GM18868 (cell line): ENCODE measurements at regions not wholly inside any gene's neighbourhood (a gene's known extent, or its start where the extent isn't known, plus 50 kb on each side); places are given as distances from the start of the nearest gene placed in this dataset.

Source experiments
- ATAC-seq: cut with Tn5 transposase; IDR thresholded peaks from one replicate; pipeline ENCODE4 v1.9.1; 2021; ENCODE audit warnings: mild to moderate bottlenecking, moderate library complexity; ENCODE audit not compliant: unreplicated experiment

DNA sequence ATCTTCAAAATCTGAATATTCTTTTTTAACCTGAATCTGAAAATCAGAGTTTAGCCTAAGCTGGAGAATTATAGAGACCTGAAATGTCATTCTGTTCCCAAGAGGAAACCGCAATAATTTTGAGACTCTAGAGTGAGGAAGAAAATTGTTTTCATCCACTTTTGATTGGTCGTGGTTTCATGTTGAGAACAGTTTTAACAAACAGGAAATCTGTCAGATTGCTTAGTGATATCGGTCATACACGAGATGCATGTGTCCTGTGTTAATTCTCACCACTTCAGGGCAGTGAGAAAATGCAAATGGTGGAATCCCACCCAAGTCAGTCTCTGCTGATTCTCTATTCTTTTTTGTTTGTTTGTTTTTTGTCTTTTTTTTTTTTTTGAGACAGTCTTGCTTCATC lies 1498.5 kb upstream of the TMEM132C start:
- ATAC-seq: no peak

DNA sequence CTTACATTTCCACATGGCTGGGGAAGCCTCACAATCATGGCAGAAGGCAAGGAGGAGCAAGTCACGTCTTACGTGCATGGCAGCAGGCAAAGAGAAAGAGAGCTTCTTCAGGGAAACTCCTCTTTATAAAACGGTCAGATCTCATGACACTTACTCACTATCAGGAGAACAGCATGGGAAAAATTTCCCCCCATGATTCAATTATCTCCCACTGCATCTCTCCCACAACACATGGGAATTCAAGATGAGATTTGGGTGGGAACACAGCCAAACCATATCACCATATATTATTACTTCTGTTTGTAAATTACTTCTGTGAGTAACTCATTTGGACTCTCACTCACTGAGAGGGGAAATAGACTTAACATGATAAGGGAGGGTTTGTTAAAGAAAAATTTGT lies 1496.8 kb upstream of the TMEM132C start:
- ATAC-seq: no peak

DNA sequence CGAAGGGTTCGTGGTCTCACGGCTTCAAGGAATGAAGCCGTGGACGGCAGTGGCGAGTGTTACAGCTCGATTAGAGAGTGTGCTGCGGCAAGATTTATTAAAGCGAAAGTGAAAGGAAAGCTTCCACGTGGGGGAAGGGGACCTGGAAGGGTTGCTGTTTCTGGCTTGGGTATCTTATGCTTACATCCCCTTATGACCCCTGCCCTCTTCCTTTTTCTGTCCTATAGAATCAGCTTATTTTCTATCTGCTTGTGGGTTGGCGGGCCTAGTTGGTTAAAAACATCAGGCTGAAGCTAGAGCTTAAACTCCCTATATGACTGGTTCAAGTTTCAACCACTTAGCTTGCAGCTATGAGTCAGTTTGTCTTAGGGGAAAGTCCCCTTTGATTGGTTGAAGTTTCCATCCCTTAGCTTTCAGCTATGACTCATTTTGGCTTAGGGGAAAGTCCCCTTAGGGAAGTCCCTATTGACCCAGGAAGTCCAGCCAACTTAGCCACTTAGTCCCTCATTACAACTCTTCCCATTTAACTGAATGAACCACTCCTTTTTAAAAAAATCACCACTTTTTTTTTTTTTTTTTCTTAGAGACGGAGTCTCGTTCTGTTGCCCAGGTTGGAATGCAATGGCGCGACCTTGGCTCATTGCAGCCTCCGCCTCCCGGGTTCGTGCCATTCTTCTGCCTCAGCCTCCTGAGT lies 1494.7 kb upstream of the TMEM132C start:
- ATAC-seq: peak; percentile 90

DNA sequence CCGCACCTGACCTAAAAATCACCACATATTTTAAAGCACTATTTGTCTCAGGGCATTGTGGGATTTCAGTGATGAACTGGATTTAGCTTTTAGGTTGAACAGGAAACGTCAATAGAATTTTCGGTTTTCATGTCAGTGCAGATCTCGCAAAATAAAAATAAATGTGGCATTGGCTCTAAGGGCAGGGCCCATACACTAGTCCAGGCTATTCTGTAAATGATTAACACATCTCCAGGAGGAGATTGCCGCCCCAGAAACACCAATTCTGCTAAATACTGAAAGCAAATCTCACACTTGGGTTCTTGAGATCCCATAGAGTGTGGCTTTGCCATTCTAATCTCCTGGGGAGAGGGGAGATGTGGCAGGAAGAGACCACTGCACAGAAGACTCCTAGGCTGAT lies 1494.0 kb upstream of the TMEM132C start:
- no peak for ATAC-seq

DNA sequence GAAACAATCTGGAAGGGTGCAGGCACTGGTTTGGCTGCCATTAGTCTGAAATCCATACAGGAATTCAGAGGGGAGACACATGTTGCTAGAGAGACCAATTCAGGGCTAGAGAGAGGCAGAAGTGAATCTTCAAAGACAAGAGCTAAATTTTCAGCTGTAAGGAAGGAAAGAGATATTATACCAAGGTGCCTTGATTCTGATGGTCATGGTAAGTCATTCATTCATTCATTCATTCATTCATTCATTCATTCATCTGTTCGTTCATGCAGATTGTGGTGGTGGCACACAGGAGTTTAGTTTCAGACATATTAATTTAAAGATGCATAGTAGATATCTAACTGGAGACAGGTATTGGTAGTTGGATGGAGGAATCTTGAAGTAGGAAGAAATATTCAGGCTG lies 1493.5 kb upstream of the TMEM132C start:
- no peak for ATAC-seq

DNA sequence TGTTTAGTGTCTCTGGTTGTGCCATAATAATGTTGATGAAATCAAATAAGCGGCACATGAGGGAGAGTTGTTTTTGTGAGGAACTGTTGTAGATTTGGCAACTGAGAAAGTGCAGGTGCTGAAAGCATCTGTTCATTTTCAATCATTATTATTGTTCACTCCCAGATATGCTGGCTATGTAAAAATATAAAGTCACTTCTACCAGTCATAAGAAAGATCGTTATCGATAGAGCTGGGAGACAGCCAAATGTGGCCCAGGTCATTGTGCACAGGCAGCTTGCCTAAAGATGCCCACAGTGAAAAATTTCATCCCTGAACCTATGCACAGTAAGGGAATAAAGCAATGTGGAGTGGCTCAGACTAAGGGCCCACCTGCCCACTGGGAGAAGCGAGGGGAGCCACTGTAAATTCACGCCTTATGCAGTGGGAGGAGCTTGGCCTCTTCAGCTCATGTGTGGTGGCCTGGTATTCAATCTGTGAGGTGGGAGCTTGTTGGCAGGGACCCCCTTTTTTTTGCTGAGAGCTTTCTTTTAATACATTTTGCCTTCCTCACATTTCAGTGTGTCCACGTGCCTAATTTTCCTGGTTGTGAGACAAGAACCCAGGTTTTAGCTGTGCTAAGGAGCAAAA lies 1490.8 kb upstream of the TMEM132C start:
- no peak for ATAC-seq

DNA sequence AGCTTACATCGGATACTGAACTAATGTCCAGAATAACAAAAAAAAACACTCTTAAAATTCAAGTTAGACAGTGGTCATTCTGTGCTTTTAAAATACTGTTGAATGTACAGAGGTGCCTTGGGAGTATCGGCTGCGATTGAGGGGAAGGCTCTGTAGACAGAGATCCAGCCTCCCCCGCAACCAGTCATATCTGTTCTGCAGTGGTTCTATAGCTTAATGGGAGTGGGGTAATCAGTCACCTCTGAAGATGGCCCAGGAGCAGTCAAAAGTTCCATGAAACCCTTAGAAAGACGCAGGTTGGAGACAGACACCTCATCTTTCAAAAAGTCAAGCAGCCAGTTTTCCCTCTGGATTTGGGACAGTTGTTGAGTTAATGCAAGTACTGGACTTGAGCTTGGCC lies 1486.6 kb upstream of the TMEM132C start:
- ATAC-seq: no peak

DNA sequence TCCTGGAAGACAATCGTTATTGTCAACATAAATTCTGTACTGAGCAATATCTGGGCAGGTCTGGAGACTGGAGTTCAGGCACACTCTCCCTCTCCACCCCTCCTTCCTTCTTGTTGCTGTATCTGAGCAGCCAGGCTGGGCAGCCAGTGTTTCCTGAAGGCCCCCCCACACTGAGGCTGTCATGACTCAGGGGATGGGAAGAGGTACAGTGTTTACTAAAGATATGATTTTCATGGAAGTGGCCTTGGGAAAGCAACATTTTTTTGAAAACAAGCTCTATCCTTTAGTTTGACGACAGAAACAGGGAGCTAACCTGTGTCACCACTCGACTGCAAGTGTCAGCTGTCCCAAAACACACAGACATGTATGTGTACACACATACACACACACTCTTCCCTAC lies 1485.4 kb upstream of the TMEM132C start:
- no peak for ATAC-seq

DNA sequence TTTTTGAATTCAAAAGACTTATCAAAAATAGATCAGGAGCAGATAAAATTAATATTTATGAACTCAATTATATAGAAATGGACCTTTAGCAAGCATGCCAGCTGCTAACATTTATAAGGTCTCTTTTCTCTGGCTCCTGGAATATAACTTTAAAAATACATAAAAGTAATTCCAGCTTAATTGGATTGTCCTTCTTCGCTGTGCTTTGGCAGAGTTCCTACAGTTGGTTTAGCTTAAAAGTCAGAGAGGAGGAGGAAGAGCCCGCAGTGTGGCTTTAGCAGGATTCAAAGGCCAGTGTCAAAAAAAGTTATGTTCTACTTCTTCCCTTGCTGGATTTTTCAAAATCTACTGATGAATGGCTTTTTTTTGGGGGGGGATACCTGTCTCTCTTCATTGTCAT lies 1484.9 kb upstream of the TMEM132C start:
- no peak for ATAC-seq

DNA sequence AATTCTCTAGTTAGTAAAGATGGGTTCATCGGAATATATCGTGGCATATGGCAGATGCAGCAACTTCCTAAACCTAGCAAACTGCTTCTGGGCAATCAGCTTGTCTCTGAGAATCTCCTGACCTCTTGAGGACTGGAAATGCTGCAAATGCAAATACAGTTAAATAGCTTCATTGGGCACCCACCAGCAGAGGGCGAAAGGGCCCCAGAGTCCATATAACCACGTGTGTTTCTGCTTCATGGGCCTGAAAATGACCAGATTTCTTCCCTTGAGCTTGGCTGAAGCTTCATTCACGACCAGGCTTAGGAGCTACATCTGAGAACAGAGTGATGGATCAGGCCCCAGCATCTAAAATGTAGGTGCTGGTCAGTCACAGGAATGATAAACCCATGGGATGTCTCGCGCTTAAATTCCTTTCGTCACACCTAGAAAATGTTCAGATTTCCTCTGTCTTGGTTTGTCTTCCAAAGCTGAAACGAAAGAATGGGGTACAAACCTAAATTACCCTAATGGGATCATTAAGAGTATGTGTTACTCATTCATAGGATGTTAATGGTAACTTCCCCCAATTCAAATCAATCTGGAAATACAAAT lies 1482.5 kb upstream of the TMEM132C start:
- peak; percentile 55 for ATAC-seq

DNA sequence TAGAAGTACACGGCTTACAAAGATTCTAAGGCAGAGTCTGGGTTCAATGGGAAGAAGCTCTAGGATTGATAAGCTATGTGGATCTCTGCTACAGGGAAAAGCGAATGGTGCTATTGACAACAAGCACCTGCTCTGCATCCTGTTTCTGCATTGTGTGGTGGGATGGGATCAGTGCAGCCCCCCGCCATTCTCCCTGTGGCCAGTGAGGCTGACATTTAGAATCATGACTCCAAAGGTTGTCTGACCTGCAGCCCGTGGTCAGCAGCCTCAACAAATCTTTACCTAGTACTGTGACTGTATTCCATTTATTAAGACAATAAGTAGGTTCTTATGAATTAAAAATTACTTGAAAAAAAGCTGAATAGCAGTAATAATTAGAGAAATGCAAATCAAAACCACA lies 1477.0 kb upstream of the TMEM132C start:
- ATAC-seq: no peak

DNA sequence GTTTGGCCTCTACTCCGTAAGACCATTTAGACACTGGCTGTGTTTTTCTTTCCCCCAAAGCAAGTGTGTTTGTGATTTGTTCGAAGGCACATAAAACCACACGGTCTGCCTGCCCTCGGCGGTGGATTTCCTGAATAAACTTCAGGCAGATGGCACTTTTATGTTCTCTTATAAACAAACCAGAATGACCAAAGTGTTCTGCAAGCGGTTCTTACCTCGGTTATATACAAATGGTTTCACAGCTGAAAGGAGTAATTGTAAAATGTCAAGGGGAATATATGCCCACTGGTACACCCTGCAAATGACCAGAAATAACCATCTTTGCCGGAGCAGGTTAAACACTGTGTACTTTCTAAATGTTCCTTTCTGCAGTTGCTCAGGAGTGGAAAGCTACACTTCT lies 1475.8 kb upstream of the TMEM132C start:
- ATAC-seq: no peak

DNA sequence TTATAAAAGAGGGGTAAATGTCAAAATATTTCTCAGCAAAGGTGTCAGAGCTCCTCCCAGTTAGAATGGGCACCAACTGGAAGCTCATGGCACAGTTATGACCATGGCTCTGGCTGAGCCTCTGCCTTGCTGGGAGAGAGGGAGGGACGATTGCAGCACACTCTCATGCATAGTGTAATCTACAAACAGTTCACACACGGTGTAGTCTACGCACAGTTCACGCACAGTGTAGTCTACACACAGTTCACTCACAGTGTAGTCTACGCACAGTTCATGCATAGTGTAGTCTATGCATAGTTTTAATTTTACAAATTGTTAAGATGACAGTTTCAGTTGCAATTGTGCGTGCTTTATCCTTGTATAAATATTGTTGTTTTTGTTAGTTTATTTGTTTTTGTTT lies 1474.6 kb upstream of the TMEM132C start:
- no peak for ATAC-seq

DNA sequence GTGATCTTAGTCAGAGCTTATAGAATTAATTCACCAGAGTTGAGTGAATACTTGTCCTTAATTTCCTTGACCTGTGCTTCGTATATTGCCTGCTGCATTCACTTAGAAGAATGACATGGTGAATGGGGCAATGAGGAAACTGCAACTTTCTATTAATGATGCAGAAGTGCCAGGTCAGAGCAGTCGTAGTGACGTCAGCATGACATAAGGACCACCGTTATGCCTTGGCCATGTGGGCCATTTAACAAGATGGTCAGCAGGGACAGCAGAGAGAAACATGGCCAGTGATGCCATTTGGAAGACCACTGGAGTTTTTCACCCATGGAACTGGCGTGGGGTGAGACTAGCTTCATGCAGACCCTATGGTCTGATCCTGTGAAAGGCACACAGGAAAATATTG lies 1469.4 kb upstream of the TMEM132C start:
- ATAC-seq: no peak

DNA sequence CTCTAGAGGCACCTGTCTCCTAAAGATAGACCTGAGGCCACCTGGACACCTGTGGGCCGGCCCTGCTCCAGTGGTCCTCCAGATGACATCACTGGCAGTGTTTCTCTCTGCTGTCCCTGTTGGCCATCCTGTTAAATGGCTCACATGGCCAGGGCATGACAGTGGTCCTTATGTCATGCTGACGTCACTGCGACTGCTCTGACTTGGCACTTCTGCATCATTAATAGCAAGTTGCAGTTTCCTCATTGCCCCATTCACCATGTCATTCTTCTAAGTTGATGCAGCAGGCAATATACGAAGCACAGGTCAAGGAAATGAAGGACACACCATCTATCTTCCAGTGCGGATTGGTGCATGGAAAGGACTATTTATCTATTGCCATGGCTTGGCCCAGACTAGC lies 1468.5 kb upstream of the TMEM132C start:
- ATAC-seq: no peak

DNA sequence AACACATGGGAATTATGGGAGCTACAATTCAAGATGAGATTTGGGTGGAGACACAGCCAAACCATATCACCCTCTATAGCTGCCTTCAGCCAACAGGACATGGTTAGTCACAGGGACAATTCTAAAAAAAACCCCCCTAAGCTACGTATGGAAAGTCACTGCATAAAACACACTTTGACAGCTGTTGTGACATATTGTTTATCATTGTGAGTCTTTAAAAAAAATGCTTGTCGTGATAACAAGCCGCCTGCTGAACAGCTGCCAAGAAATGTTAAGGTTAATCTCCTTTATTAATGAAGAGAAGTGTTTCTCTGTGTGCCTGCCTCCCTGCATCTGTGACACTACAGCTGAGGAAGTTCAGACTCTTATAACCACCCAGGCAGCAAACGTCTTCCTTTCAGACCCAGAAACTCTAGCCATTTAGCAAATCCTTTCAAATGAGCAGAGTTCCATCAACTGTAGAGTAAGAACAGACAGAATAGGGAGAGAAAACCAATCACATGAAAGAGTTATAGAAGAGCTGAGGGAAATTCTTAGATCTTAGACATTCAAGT lies 1459.6 kb upstream of the TMEM132C start:
- ATAC-seq: no peak

DNA sequence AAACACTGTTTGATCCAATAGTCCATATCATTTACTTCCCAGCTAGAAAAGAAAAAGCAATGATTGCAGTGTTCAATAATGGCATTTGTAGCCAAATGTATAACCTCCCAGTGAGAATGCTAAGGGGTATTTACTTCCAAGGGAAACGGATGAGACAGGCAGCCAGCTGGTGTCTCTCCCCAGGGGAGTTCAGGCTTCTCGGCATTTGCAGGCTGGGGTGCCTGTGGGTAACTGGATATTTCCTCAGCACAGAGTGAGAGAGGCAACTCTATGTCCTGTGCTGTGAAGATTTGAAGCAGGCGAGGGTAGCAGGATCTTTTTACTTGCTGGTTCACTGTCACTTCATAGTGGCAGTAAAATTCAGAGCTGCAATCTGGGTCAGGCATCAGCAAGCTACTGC lies 1455.6 kb upstream of the TMEM132C start:
- ATAC-seq: no peak

DNA sequence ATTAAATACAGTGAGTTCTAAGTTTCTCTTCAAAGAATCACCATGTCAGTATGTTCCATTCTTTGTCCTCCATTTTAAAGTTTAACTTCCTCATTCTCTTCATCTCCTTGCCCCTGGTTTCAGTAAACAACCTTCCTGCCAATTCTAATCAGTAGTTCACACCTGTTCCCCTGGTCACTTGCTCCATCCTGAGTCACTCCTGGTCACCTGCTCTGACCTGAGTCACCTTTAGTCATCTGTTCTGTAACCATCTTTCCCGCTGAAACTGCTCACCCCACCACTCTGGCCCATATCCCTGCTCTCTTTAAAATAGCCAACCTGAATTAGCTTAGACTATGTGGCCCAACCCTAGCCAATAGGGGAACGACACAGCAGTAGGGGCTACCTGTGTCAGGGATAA lies 1447.4 kb upstream of the TMEM132C start:
- no peak for ATAC-seq

DNA sequence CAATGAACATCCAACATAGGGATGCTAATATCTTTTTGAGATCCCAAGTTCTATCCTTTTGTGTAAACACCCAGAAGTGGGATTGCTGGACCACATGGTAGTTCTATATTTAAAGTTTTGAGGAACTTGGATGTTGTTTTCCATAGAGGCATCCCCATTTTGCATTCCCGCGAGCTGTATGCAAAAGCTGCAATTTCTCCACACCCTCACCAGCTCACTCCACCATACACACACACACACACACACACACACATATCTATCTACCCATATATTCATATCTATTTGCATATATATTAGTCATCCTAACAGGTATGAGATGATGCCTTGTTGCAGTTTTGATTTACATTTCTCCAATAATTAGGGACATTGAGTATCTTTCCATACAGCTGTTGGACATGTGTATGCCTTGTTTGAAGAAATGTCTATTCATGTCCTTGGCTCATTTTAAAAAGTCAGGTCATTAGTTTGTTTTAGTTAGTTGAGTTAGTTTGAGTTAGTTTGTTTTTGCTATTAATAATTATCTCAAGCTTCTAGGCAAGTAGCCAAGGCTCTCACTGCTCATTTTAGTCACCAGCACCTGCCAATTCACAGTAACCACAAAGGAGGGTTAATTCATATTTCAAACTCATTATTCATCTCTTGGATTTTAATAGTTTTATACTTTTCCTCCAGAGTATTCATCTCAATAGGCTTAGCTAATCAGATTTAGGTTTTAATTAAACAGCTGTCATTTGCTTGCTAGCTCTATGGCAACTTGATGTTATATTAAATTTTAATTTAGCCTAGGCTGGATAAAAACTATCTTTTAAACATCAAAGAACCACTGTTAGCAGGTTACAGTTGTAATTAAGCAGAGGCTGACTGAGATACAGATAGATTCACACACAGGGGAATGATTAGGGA lies 1435.9 kb upstream of the TMEM132C start:
- ATAC-seq: no peak

DNA sequence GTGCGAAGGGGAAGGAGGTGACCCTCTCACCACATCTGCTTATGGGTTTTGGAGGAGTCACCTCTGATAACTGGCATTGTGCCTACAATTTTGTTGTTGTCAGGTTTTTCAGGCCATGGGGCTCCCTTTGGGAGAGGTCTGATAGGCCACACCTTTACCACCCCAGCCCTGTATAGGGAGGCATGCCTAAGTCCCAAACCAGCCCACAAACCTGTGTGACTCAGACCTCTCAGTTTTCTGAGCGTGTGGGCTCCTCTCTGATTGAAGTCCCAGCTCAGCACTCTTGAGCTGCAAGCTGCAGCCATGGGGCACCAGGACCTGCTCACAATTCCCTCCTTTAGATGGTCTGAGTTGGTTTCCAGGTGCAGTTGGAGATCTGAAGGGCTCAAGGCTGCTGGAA lies 1429.3 kb upstream of the TMEM132C start:
- no peak for ATAC-seq
